ENCODE measurements at regions not wholly inside any gene's neighbourhood (a gene's known extent, or its start where the extent isn't known, plus 50 kb on each side); places are given as distances from the start of the nearest gene placed in this dataset.

- DNase-seq (ENCODE audit: low read depth, low spot score): no peak
Measured at GRCh38 chr2:21498016-21498415, 374.2 kb downstream of the TDRD15 start.

DNA sequence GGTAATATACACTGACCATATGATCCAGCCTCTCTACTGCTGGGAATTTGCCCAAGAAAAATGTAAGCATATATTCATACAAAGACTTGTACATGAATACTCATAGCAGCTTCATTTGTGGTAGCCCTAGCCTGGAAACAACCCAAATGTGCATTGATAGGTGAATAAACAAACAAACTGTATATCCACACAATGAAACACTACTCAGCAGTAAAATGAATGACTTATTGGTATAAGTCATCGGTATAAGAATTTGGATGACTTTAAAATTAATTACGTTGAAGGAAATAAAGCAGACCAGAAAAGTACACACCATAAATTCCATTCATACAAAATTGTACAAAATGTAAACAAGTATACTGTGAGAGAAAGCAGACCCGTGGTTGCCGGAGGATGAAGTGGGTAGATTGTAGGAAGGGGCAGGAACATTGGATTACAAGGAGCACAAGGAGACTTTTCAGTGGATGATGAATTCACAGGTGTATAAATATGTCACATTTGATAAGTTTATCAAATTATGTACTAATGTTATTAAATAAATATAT, 376.7 kb downstream of the TDRD15 start:
- DNase-seq (ENCODE audit: low read depth, low spot score): no peak

- no peak for DNase-seq (ENCODE audit: low read depth, low spot score)
Measured at GRCh38 chr2:21501376-21502027, 377.7 kb downstream of the TDRD15 start.

GRCh38 chr2:21515903-21516302, 392.1 kb downstream of the TDRD15 start:
- DNase-seq (ENCODE audit: low read depth, low spot score): no peak

- no peak for DNase-seq (ENCODE audit: low read depth, low spot score)
Measured at GRCh38 chr2:21519412-21519811, 395.6 kb downstream of the TDRD15 start.

DNA sequence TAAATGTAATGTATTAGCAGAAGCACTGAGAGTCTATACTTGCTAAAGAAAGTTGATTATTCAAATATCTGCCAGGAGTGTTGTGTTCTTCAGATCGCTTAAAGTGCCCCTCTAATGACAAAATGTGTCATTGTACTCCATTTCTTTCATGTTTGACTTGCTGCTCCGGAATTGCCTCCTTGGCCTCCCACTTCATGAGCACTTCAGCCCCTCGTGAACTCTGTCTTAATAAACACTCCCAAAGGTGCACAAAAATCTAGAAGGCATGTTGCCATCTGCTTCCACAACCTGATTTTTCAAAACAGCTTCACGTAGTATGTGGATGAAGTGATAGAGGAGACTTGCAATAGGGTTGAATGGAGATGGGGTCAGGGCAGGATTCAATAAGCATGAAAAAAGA, 396.1 kb downstream of the TDRD15 start:
- DNase-seq (ENCODE audit: low read depth, low spot score): no peak

- no peak for DNase-seq (ENCODE audit: low read depth, low spot score)
Measured at GRCh38 chr2:21535826-21536225, 412.1 kb downstream of the TDRD15 start.

DNA sequence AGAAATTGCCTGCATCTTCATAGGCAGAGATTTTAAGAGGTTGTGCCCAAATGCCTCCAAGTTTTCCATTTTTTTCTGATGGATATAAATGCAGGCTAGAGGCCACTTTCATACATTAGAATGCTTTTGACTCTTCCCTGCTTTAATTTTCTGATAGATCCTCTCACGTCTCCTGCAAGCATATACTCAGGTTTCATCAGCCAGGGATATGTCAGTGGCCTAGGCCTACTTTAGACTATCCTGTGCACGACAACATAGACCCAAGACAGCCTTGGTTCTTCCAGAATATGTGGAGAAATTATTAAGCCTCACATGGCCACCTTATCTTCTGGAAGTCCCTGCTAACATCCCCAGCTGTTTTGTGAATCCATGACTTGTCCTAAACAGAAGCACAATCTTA, 415.9 kb downstream of the TDRD15 start:
- DNase-seq (ENCODE audit: low read depth, low spot score): no peak

GRCh38 chr2:21543630-21544029, 419.9 kb downstream of the TDRD15 start:
- DNase-seq (ENCODE audit: low read depth, low spot score): no peak

DNA sequence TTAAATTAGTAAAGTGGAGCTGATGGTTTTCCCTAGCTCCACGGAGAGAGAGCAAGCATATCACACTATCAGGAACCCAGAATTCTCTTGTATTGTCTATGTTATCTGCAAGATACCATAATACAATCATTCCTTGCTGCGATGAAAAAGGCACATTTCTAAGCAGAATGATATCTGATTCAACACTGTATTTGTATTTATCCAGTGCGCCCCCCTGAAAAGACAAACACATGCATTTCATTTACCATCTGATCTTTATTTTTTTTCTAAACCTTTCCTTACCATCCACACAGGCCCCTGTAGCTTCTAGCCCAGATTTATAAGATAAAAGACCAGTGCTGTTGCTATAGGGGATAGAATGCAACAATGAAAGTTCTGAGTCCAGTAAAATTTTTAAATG, 420.6 kb downstream of the TDRD15 start:
- no peak for DNase-seq (ENCODE audit: low read depth, low spot score)

DNA sequence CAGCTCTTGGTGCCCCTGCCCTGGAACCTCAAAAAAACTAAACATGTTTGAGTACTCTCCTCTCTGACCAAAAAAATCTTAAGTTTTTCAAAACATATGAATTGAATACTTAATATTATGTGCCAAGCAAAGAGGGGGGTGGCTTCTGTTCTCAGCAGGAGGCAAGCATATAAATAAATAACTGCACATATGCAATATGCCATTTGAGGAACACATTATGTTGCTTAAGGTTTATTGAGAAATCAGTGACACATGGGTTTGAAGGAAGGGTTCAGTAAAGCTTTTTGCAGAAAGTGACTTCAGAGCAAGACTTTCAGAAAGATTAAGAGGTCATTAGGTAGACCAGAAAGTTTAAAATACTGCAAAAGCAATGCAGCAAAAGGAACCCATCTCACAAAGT, 429.2 kb downstream of the TDRD15 start:
- no peak for DNase-seq (ENCODE audit: low read depth, low spot score)

DNA sequence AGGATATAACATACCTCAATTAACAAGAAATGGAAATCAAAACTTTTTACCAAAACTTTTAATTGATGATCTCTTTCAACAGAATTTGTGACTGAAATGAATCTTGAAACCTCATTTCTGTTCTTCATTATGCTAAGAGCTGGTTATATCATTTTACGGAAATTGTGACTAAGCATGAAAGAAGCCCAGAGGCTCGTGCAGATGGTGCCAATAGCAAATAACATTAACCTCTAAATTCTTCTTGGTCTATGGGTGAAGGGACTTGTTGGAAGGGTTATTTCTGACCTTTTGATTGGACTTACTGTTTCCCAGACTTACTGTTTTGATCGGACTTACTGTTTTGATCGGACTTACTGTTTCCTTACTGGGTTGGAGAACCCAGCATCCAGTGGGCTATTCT, 435.6 kb downstream of the TDRD15 start:
- DNase-seq (ENCODE audit: low read depth, low spot score): no peak

DNA sequence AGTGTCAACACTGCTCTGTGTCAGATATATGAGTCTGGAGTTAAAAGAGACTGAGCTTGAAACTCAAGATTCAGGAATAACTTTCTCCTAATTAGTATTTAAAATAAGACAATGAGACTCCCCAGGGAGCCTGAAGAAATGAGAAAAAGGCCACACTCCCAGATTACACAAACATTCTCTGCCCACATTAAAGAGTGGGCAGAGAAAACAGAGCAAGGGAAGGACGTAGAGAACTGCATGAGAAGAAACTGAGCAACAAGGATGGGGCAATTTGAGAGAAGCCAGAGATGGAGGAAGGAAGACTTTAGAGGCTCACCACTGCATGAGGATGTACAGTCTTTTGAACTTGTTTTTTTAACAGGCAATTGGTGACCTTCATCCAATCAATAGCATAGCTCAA, 438.2 kb downstream of the TDRD15 start:
- no peak for DNase-seq (ENCODE audit: low read depth, low spot score)

DNA sequence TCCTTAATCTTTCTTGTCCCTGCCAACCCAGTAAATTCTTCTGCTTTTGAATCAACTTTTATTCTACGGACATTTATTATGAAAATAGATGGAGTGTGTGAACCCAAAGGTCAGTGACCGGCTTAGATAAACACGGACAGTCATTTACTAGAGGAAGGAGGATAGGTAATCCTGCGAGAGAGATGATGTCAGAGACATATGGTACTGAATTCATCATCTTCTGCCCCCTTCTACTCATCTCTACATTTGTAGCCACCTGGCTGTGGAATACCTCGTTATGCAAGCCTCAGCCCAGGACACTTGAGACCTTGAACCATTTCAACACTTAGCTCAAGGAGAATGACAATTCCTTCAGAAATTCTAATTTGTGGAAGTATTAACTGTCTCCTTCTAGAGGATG, 443.6 kb downstream of the TDRD15 start:
- no peak for DNase-seq (ENCODE audit: low read depth, low spot score)

DNA sequence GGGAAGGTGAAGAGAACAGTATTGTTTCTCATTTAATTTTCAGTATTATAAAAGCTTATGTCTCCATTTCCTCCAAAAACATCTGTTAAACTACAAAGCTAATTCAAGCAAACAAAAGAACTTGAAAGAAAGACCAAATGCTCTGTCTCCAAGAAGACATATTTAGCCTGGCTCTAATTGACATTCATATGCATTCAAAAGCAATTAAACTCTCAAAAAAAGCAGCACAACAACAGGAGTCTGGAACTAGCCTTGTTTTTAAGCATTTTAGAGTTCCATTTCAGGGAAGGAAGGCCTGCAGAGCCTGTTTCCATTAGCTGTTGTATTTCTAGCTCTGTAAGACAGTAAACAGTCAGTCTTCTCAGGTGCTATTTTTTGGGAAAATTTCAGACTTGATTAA, 447.9 kb downstream of the TDRD15 start:
- no peak for DNase-seq (ENCODE audit: low read depth, low spot score)

GRCh38 chr2:21580391-21580790, 456.6 kb downstream of the TDRD15 start:
- no peak for DNase-seq (ENCODE audit: low read depth, low spot score)

- no peak for DNase-seq (ENCODE audit: low read depth, low spot score)
Measured at GRCh38 chr2:21585881-21586280, 462.1 kb downstream of the TDRD15 start.

GRCh38 chr2:21590026-21590690, 466.4 kb downstream of the TDRD15 start:
- no peak for DNase-seq (ENCODE audit: low read depth, low spot score)

DNA sequence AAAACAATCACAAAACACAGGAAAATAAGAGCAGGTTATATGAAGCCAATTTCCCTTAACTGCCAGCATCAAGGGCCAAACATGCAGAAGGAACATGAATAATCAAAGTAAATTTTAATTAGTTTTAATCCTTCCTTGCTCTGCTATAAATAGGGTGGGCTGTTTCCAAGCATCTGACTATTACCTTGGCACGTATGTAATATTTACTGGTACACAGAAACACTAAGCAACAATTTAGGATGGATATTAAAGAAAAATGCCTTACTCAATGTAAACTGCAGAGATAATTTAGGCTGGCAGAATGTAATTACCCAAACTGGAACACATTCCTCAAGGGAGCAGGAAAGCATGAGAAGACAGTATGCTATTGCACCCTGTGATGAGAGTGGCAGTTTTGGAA, 468.2 kb downstream of the TDRD15 start:
- no peak for DNase-seq (ENCODE audit: low read depth, low spot score)

DNA sequence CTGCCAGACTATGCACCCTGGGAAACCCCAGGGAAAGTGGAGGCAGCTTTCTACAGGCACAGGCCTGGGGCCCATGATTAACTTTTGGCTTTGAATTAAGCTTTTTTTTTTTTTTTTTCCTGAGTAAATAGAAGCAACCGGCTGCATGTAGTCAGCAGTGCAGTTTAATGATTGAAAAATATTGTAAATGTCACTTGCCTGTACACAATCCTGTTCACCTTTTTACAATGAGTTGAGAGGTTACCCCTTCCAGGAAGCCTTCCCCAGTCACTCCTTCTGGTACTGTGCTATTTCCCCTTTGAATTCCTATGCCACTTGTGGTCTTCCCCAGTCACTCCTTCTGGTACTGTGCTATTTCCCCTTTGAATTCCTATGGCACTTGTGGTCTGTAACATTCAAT, 475.6 kb downstream of the TDRD15 start:
- DNase-seq (ENCODE audit: low read depth, low spot score): no peak

GRCh38 chr2:21602789-21603188, 479.0 kb downstream of the TDRD15 start:
- DNase-seq (ENCODE audit: low read depth, low spot score): no peak

DNA sequence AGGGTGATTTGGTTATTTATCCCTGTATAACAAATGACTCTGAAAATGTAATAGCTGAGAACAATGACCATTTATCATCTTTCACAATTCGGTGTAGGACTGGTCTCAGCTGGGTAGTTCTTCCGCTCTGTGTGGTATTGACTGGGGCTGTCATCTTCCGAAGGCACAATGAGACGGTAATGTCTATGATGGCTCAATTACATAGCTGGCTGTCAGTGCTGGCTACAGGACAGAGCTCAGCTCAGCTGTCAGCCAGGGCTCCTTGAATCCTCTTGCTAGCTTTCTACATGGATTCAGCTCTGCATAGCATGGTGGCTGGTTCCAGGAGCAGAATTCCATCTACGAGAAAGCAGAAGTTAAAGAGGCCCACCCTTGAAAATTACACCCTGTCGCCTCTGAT, 483.8 kb downstream of the TDRD15 start:
- no peak for DNase-seq (ENCODE audit: low read depth, low spot score)

- DNase-seq (ENCODE audit: low read depth, low spot score): no peak
Measured at GRCh38 chr2:21610304-21610703, 486.5 kb downstream of the TDRD15 start.

Data from pulmonary artery endothelial cell (primary cell).